Hepatocyte (in vitro differentiated cells): ENCODE measurements at regions not wholly inside any gene's neighbourhood (a gene's known extent, or its start where the extent isn't known, plus 50 kb on each side); places are given as distances from the start of the nearest gene placed in this dataset.

Experiments
- CTCF ChIP-seq: fragments of 200-600 bp; sonication (generic); IDR thresholded peaks from 2 replicates; pipeline ENCODE4 v1.5.1; 2016; ENCODE audit warnings: antibody characterized with exemption, mild to moderate bottlenecking; ENCODE audit not compliant: poor library complexity
- EZH2phosphoT487 ChIP-seq: fragments of 200-600 bp; sonication (generic); IDR thresholded peaks from one replicate; pipeline ENCODE4 v1.6.1; 2018; ENCODE audit warnings: antibody characterized with exemption, mild to moderate bottlenecking, low read depth, moderate library complexity; ENCODE audit not compliant: unreplicated experiment, severe bottlenecking

- TF ChIP-seq CTCF: no peak
- TF ChIP-seq EZH2phosphoT487: no peak
These were observed 218.8 kb downstream of the SNCA start for GRCh38 chr4:89618151-89618550.
